Thyroid gland (tissue), 4 donors: ENCODE measurements at regions not wholly inside any gene's neighbourhood (a gene's known extent, or its start where the extent isn't known, plus 50 kb on each side); places are given as distances from the start of the nearest gene placed in this dataset.

Experiments
- CTCF ChIP-seq, 6 experiments: fragments of 200-600 bp in 3 of 6; fragments of 450-650 bp in 3 of 6; sonication (generic) in 3 of 6; IDR thresholded peaks; one replicate each; pipeline ENCODE4 v1.5.1; 2016 to 2019; ENCODE audit warnings: antibody characterized with exemption in 6 of 6, mild to moderate bottlenecking in 2 of 6, inconsistent platforms in 1 of 6, moderate library complexity in 1 of 6
- POLR2A ChIP-seq, 2 donors: fragments of 450-650 bp; IDR thresholded peaks; one replicate each; pipeline ENCODE4 v1.6.1; 2017; ENCODE audit warnings: antibody characterized with exemption in 2 of 2, mild to moderate bottlenecking in 2 of 2, moderate library complexity in 1 of 2

DNA sequence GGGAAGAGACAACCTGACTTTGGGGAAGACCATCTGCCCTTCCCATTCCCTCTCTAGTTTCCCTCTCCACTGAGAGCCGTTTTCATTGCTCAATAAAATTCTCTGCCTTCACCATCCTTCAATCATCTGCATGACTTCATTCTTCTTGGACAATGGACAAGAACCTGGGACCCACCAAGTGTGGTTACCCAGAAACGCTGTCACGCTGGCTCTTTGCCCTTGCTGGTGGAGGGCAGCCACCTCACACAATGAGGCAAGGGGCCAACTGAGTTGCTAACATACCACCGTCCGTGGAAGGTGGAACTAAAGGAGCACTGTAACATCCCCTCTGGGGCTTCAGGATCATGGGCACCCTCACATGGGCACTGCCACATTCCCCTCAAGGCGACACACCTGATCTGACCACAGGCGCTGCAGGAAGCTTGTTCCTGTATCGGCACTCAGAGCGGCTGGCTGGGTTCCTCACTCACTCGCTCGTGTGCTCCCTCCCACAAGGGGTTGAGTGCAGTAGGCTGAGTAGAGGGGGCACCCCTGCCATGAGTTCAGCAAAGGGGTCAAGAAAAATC lies 652.4 kb downstream of the PLPP3 start:
- no peak for TF ChIP-seq CTCF (IDR thresholded peaks at IDR 0.05)
- TF ChIP-seq POLR2A (IDR thresholded peaks at IDR 0.05), result no peak
